IPS-18a (cell line): ENCODE measurements at regions not wholly inside any gene's neighbourhood (a gene's known extent, or its start where the extent isn't known, plus 50 kb on each side); places are given as distances from the start of the nearest gene placed in this dataset.
A peak's percentile ranks its signal among the peaks of the same experiment; 100 is the strongest.

Experiments used
- H3K27ac ChIP-seq: one replicate; pipeline ENCODE4 v1.5.1; 2013; ENCODE audit warnings: low read length
- H3K27me3 ChIP-seq: one replicate; pipeline ENCODE4 v1.6.1; 2013; ENCODE audit warnings: mild to moderate bottlenecking, low read length; ENCODE audit not compliant: control insufficient read depth, insufficient read depth
- H3K36me3 ChIP-seq: one replicate; pipeline ENCODE4 v1.6.1; 2013; ENCODE audit warnings: low read depth, low read length; ENCODE audit not compliant: control insufficient read depth
- H3K4me1 ChIP-seq: one replicate; pipeline ENCODE4 v1.6.1; 2013; ENCODE audit warnings: low read depth, low read length; ENCODE audit not compliant: control insufficient read depth
- H3K4me3 ChIP-seq: one replicate; pipeline ENCODE4 v1.5.1; 2013; ENCODE audit warnings: low read length
- H3K9ac ChIP-seq: one replicate; pipeline ENCODE4 v1.6.1; 2013; ENCODE audit warnings: mild to moderate bottlenecking, low read length, moderate library complexity
- H3K9me3 ChIP-seq: one replicate; pipeline ENCODE4 v1.6.1; 2013; ENCODE audit warnings: low read depth, low read length; ENCODE audit not compliant: control insufficient read depth

DNA sequence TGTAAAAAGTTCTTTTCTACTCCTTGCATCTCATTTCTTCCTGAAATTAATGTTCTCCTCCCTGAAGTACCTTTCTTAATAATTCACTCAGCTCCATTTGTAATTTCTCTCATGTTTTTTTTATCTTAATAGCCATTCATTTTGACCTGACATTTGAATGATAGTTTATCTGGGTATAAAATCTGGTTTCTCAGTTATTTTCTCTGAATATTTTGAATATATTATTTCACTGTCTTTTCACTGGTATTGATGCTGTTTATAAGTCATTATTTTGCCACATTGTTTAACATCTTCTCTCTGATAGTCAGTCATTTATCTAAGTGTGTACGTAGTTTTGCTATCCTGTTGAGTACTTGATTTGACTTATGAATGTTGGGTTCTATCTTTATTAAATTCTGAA lies 68.8 kb upstream of the ARHGAP18 start:
- Histone ChIP-seq H3K4me3 (no peak overlapping the region), H3K9ac (no peak overlapping the region), H3K27ac (no peak overlapping the region), H3K27me3 (no peaks in the 10 kb centered on the region), H3K9me3 (no peaks in the 10 kb centered on the region), H3K36me3 (no peaks in the 10 kb centered on the region), H3K4me1 (peaks cover 3% of the 10 kb centered on the region)

DNA sequence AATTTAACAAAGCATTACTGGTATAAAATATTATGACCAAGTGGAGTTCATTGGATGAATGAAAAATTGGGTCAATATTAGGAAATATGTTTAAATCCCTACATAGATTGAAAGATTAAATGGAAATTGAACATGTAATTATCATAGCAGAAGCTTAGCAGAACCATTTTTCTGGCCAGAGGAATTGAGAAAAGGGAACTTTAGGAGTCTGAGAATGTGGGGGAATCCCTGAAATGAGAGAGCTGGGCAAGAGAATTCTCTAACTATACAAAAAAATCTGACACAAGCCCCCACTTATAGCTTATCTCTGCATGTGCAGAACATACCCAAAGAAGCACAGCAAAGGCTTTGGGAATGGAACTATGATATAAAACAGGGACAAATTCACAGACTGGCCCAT lies 67.4 kb upstream of the ARHGAP18 start:
- H3K9me3 ChIP-seq = no peaks in the 10 kb centered on the region
- H3K4me3 ChIP-seq = no peak overlapping the region
- H3K9ac ChIP-seq = no peak overlapping the region
- H3K4me1 ChIP-seq = peaks cover 3% of the 10 kb centered on the region
- H3K27me3 ChIP-seq = no peaks in the 10 kb centered on the region
- no peak overlapping the region for H3K27ac ChIP-seq
- H3K36me3 ChIP-seq = no peaks in the 10 kb centered on the region

DNA sequence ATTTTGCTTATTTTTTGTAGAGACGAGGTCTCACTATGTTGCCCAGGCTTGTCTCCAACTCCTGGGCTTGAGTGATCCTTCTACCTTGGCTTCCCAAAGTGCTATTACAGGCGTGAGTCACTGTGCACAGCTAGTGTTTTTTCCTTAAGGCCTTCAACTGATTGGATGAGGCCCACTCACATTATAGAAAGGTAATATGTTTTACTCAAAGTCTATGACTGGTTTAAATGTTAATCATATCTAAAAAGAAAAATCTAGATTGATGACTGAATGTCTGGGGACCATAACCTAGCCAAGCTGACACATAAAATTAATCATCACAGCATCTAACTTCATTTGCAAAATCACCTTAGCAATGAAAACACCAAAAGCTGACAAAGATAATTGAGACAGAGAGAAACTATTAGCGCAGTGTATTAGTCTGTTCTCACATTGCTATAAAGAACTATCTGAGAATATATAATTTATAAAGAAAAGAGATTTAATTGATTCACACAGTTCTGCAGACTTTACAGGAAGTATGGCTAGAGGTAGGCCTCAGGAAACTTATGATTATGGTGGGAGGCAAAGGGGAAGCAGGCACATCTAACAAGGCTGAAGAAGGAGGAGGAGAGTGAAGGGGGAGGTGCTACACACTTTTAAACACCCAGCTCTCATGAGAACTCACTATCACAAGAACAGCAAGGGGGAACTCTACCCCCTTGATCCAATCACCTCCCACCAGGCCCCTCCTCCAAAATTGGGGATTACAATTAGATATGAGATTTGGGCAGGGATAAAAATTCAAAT lies 66.8 kb upstream of the ARHGAP18 start:
- peaks cover 3% of the 10 kb centered on the region for H3K4me1 ChIP-seq
- H3K27me3 ChIP-seq = no peaks in the 10 kb centered on the region
- H3K27ac ChIP-seq = no peak overlapping the region
- H3K9ac ChIP-seq = no peak overlapping the region
- no peak overlapping the region for H3K4me3 ChIP-seq
- no peaks in the 10 kb centered on the region for H3K36me3 ChIP-seq
- H3K9me3 ChIP-seq = no peaks in the 10 kb centered on the region

DNA sequence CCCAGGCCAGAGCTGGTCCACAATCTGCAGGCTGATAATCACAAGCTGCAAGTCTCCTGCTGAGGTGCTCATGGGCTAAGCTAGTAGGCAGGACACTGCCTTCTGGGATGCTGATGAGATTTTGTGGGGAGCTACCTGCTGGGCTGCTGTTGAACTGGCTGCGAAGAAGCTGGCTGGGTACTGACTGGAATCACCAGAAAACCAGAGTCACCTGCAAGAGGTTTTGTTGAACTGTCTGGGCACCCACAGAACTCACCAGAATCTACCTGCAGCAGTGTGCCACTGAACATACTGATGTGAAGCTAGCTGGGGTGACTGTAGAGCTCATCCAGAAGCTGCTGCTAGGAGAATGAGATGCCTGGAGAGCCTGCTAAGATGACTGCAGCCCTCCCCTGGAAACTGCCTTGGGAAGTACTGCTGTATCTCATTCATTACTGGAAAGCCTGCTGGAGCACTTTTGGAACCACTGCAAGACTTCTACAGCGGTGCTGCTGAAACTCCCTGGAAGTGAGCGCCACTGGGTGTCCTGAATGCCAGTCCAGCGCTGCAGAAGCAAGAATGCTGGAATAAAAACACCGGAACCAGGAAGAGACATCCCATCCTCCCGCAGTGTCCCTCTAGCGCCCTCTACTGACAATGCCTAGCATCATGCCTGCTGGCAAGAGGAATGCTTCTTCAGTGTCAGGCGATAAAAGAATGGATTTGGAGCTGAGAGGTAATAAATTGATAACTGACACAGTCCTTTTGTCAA lies 64.9 kb upstream of the ARHGAP18 start:
- H3K9ac ChIP-seq = no peak overlapping the region
- peaks cover 3% of the 10 kb centered on the region for H3K4me1 ChIP-seq
- H3K9me3 ChIP-seq = no peaks in the 10 kb centered on the region
- H3K27me3 ChIP-seq = no peaks in the 10 kb centered on the region
- H3K27ac ChIP-seq = no peak overlapping the region
- peak overlapping the region; percentile 24 for H3K4me3 ChIP-seq
- H3K36me3 ChIP-seq = no peaks in the 10 kb centered on the region

DNA sequence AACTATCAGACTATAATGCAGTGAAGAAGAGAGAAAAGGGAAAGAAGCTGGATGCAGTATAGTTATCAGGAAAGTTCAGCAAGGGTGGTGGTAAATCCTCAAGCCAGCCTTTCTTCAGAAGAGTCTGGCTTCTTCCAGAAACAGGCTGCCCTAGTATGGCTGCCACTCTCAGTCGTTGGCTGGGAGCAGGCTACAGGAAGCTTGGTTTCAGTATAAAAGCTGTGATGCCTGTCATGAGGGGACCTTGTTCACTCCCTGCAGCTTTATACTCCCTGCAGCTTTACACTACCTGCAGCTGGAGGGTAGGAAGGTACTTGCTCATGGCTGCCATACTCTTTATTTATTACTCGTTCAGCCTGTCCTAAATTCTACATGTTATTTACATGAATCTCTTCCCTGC lies 63.3 kb upstream of the ARHGAP18 start:
- H3K9ac ChIP-seq = no peak overlapping the region
- H3K27me3 ChIP-seq = peaks cover 4% of the 10 kb centered on the region
- H3K4me3 ChIP-seq = no peak overlapping the region
- H3K27ac ChIP-seq = no peak overlapping the region
- peaks cover 3% of the 10 kb centered on the region for H3K4me1 ChIP-seq
- no peaks in the 10 kb centered on the region for H3K36me3 ChIP-seq
- no peaks in the 10 kb centered on the region for H3K9me3 ChIP-seq

DNA sequence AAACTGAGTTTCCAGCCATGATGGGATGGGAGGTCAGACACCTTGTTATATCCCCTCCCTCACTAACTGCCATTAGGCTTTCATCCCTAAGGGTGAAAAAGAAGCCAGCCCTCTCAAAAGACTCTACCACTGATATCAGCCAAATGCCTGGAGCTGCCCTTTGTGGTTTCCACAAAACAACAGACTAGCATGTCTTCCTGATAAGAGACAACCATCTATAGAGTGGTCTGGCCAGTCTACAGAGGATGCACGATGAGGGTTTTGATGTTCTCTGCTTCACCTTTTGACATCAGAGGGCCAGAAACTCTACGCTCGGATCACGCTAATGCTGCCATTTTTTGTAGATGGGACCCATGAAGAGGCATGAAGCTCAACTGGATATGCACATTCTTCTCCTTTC lies 61.7 kb upstream of the ARHGAP18 start:
- Histone ChIP-seq H3K4me3 (no peak overlapping the region), H3K27ac (no peak overlapping the region), H3K9ac (no peak overlapping the region), H3K27me3 (peaks cover 21% of the 10 kb centered on the region), H3K36me3 (no peaks in the 10 kb centered on the region), H3K9me3 (no peaks in the 10 kb centered on the region), H3K4me1 (peaks cover 6% of the 10 kb centered on the region)

DNA sequence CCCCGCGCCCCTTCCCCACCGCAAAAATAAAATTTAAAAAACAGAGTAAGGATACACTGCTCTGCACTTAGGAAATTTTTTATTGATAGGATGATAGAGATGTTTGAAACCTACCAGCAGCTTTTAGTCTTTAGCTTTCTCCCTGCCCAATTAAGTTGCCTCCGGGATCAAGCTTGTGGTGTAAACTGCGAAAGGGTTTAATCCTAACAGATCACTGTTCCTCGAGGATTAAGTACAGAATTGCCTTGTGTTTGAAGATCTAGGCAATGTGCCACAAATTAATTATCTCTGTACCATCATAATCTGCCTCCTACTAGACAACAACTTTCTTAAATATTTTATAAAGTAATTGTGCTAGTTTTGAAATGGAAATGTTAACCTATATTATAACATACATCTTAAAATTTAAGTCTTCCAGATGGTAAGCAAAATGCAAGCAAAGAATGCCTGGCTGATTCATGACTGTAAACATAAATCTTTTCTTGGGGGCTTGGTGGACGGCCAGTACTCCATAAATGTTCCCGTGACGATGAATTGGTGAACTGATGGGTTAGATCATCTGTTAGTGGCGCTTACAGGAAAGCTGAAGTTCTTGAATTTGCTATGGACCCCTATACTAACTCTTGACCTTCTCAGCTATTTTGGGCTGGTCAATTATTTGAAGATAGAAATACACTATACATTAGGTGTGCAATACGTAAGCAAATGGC lies 58.0 kb upstream of the ARHGAP18 start:
- Histone ChIP-seq H3K4me1 (peaks cover 11% of the 10 kb centered on the region), H3K36me3 (no peaks in the 10 kb centered on the region), H3K27me3 (peaks cover 32% of the 10 kb centered on the region), H3K27ac (no peak overlapping the region), H3K4me3 (peak overlapping the region; percentile 60), H3K9me3 (no peaks in the 10 kb centered on the region), H3K9ac (peak overlapping the region; percentile 38)

DNA sequence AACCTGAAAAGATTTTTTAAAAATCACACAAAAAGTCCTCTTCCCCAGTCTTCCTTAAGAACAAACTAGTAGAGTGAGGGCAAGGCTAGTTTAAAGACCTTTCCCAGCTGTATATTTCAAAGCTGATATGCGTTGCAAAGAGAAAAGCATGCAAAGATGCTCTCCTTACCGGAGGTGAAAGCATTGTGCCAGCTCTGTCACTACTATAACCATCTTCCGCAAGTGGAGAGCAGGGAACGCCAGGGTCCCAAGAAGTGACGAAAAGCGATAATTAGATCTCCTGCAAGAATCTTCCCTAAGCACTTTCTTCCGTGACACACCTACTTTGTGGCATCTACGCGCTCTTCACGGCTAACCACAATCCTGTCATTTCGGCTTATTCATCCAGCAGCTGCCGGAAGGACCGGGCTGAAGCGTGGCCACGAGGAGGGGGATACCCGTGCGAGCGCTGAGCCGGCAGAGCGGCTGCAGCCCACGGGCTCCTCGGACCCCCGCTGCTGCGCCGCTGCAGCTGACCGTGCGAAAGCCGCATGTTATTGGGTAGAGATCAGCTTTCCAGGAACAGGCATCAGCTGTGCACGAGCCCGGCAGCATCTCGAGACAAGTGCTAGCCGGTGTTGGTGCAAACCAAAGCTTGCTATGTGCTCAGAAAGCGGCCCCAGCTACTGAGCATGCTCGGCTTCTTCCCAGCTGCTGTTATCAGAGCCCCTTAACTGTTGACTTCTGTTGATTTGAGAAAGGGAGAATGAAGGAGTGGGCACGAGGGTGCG lies 57.2 kb upstream of the ARHGAP18 start:
- no peaks in the 10 kb centered on the region for H3K36me3 ChIP-seq
- H3K4me3 ChIP-seq = peak overlapping the region; percentile 60
- H3K9me3 ChIP-seq = no peaks in the 10 kb centered on the region
- no peak overlapping the region for H3K27ac ChIP-seq
- peaks cover 11% of the 10 kb centered on the region for H3K4me1 ChIP-seq
- peaks cover 32% of the 10 kb centered on the region for H3K27me3 ChIP-seq
- H3K9ac ChIP-seq = peak overlapping the region; percentile 38

DNA sequence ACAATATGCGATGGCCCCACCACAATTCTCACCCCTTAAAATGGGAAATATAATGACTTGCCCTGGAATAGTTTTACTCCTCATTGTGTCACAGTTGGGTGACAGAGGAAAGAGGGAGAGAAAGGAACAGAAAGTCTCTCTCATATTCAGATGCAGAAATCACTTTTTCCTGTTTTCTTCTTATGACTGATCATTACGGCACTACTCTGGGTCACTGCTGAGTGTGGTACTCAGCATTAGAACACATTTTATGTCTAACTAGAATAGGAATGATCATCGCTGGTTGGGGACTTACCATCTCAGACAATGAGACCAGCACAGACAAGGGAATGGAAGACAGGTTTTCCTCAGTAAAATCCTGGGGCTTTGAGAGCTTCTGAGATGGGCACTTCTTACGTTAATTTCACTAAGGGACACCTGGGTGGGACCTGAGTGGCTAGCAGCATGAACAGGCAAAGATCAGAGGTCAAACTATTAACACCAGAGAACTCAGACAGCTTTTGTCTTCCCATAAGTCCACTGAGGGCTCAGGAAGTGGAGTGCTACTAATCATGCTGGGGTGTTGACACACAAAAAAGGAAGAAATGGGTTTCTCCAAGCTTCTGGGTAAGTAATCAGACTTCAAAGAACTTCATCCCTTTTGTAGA lies 54.9 kb upstream of the ARHGAP18 start:
- H3K27me3 ChIP-seq = peaks cover 32% of the 10 kb centered on the region
- peaks cover 11% of the 10 kb centered on the region for H3K4me1 ChIP-seq
- no peak overlapping the region for H3K9ac ChIP-seq
- H3K4me3 ChIP-seq = no peak overlapping the region
- no peaks in the 10 kb centered on the region for H3K36me3 ChIP-seq
- no peak overlapping the region for H3K27ac ChIP-seq
- no peaks in the 10 kb centered on the region for H3K9me3 ChIP-seq

DNA sequence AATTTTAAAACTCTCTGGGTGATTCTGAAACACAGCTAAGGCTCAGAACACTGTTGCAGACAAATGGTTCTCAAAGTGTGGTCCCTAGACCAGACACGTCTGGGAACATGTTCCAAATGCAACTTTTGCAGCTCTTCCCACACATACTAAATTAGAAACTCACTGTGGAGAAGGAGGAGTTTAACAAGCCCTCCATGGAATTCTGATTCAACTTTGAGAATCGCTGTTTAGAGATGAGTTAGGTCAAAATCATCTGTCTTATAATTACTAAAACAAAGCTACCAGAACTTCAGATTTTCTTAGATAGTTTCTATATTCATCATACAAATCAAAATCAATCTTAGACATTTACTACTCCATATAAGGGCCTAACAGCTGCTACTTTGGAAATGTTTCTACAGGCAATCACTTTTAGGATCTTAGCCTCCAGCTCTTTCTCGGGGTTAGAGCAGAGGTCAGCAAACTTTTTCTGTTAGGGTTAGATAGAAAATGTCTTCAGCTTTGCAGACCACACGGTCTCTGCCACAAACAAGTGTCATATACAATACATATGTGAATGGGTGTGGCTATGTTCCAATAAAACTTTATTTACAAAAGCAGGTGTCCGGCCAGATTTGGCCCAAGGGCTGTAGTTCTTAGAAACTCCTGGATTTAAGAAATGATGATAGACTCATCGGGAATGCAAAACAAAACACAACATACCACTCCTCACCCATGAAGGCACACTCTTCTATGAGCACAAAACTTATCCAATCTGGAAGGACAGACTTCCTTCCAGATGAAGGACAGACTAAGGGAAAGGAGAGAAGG lies 50.0 kb upstream of the ARHGAP18 start:
- Histone ChIP-seq H3K36me3 (no peaks in the 10 kb centered on the region), H3K9ac (no peak overlapping the region), H3K9me3 (no peaks in the 10 kb centered on the region), H3K4me1 (peaks cover 5% of the 10 kb centered on the region), H3K4me3 (no peak overlapping the region), H3K27me3 (no peaks in the 10 kb centered on the region), H3K27ac (no peak overlapping the region)
